HepG2 (cell line): ENCODE measurements at regions not wholly inside any gene's neighbourhood (a gene's known extent, or its start where the extent isn't known, plus 50 kb on each side); places are given as distances from the start of the nearest gene placed in this dataset.

Source experiments
- ATF2 ChIP-seq: sonication (generic); formaldehyde crosslinking; IDR thresholded peaks from 2 replicates; pipeline ENCODE4 v1.4.0; 2020; ENCODE audit warnings: missing genetic modification reagents
- FOXP4 ChIP-seq: sonication (generic); formaldehyde crosslinking; IDR thresholded peaks from 2 replicates; pipeline ENCODE4 v1.4.0; 2020; ENCODE audit warnings: missing genetic modification reagents
- GABPA ChIP-seq, 2 experiments: IDR thresholded peaks; 2 replicates each; pipeline ENCODE4 v1.6.1; 2011 to 2016; ENCODE audit warnings: low read depth in 2 of 2, low read length in 1 of 2, missing biosample characterization in 1 of 2, missing genetic modification characterization in 1 of 2
- GTF3A ChIP-seq: sonication (generic); formaldehyde crosslinking; conservative IDR thresholded peaks from 2 replicates; pipeline ENCODE4 v1.4.0; 2020; ENCODE audit warnings: mild to moderate bottlenecking, missing genetic modification reagents
- MAFG ChIP-seq: sonication (generic); formaldehyde crosslinking; IDR thresholded peaks from 2 replicates; pipeline ENCODE4 v1.5.1; 2020; ENCODE audit warnings: mild to moderate bottlenecking, missing genetic modification reagents
- POLR2AphosphoS2 ChIP-seq: IDR thresholded peaks from 2 replicates; pipeline ENCODE4 v1.6.1; 2011; ENCODE audit warnings: low read depth, low read length, improper control_type of control experiment
- THRA ChIP-seq: sonication (generic); formaldehyde crosslinking; IDR thresholded peaks from 2 replicates; pipeline ENCODE4 v1.4.0; 2020; ENCODE audit warnings: missing genetic modification reagents, borderline replicate concordance
- YY1 ChIP-seq: IDR thresholded peaks from 2 replicates; pipeline ENCODE4 v1.6.1; 2011; ENCODE audit warnings: low read length, low read depth, moderate library complexity, mild to moderate bottlenecking; ENCODE audit not compliant: insufficient read depth, insufficient replicate concordance
- ZNF274 ChIP-seq: sonication (generic); formaldehyde crosslinking; IDR thresholded peaks from 2 replicates; pipeline ENCODE4 v1.5.1; 2020; ENCODE audit warnings: mild to moderate bottlenecking, missing genetic modification reagents
- ZNF34 ChIP-seq: sonication (generic); formaldehyde crosslinking; IDR thresholded peaks from 2 replicates; pipeline ENCODE4 v1.4.0; 2020; ENCODE audit warnings: mild to moderate bottlenecking, missing genetic modification reagents, borderline replicate concordance
- TF ChIP-seq, protein P1 (sequence below): sonication (generic); formaldehyde crosslinking; IDR thresholded peaks from 2 replicates; pipeline ENCODE4 v1.4.0; 2020; ENCODE audit warnings: missing genetic modification reagents
- TF ChIP-seq, protein P2 (sequence below): sonication (generic); formaldehyde crosslinking; IDR thresholded peaks from 2 replicates; pipeline ENCODE4 v1.5.0; 2020; ENCODE audit warnings: mild to moderate bottlenecking, missing genetic modification reagents, moderate library complexity

DNA sequence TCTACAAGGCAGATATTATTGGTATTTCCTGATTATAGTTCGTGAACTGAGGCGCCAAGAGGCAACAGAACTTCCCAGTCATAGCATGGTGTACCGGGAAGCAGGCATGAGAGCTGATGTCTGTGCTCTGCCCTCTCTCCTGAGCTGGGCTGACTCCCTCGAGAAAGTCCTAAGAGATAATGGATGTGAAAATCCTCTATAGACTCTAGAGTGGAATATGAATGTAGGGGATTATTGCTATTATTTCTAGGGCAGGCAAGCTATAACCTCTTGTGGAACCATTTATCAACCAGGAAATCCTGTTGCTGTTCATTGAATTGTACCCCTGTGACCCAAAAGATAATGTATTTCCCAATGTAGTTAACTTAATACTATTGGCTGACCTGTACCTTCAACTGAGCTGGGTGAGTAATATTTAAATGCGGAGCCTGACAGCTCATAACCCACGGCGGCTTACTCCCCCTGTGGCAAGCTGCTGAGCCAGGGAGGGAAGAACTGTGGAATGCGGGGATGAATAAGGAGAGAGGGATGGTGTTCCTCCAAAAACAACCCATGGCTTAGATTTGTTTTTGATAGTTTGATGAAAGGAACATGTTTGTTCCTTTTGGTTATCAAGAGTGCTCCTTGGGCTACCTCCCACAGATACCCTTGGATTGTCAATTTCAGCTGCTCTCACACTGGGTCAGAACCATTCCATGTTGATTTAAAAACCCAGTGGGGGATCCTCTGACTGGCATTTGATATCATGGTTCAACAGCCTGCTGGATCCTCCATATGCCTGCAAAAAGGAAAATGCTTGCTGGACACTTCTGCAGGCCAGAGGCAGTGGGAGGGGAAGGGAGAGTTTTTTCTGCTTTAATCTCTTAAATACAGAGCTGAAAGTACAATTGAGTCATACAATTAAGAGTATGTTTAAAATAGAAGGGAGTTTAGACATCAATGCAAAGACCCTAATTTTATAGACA, 339.0 kb upstream of the BOD1L1 start:
- TF ChIP-seq GABPA (IDR thresholded peaks at IDR 0.05; ENCODE audit: low read depth, low read length) (no peak), GABPA (CRISPR knock-in tag; IDR thresholded peaks at IDR 0.05; ENCODE audit: low read depth) (no peak), ATF2 (CRISPR knock-in tag) (no peak), YY1 (no peak), ZNF34 (CRISPR knock-in tag) (no peak), MAFG (no peak), POLR2AphosphoS2 (no peak), FOXP4 (CRISPR knock-in tag) (no peak), GTF3A (CRISPR knock-in tag) (no peak), THRA (CRISPR knock-in tag) (no peak), ZNF274 (no peak)
- TF ChIP-seq, protein P1, sequence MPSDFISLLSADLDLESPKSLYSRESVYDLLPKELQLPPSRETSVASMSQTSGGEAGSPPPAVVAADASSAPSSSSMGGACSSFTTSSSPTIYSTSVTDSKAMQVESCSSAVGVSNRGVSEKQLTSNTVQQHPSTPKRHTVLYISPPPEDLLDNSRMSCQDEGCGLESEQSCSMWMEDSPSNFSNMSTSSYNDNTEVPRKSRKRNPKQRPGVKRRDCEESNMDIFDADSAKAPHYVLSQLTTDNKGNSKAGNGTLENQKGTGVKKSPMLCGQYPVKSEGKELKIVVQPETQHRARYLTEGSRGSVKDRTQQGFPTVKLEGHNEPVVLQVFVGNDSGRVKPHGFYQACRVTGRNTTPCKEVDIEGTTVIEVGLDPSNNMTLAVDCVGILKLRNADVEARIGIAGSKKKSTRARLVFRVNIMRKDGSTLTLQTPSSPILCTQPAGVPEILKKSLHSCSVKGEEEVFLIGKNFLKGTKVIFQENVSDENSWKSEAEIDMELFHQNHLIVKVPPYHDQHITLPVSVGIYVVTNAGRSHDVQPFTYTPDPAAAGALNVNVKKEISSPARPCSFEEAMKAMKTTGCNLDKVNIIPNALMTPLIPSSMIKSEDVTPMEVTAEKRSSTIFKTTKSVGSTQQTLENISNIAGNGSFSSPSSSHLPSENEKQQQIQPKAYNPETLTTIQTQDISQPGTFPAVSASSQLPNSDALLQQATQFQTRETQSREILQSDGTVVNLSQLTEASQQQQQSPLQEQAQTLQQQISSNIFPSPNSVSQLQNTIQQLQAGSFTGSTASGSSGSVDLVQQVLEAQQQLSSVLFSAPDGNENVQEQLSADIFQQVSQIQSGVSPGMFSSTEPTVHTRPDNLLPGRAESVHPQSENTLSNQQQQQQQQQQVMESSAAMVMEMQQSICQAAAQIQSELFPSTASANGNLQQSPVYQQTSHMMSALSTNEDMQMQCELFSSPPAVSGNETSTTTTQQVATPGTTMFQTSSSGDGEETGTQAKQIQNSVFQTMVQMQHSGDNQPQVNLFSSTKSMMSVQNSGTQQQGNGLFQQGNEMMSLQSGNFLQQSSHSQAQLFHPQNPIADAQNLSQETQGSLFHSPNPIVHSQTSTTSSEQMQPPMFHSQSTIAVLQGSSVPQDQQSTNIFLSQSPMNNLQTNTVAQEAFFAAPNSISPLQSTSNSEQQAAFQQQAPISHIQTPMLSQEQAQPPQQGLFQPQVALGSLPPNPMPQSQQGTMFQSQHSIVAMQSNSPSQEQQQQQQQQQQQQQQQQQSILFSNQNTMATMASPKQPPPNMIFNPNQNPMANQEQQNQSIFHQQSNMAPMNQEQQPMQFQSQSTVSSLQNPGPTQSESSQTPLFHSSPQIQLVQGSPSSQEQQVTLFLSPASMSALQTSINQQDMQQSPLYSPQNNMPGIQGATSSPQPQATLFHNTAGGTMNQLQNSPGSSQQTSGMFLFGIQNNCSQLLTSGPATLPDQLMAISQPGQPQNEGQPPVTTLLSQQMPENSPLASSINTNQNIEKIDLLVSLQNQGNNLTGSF (CRISPR knock-in tag): no peak
- TF ChIP-seq, protein P2, sequence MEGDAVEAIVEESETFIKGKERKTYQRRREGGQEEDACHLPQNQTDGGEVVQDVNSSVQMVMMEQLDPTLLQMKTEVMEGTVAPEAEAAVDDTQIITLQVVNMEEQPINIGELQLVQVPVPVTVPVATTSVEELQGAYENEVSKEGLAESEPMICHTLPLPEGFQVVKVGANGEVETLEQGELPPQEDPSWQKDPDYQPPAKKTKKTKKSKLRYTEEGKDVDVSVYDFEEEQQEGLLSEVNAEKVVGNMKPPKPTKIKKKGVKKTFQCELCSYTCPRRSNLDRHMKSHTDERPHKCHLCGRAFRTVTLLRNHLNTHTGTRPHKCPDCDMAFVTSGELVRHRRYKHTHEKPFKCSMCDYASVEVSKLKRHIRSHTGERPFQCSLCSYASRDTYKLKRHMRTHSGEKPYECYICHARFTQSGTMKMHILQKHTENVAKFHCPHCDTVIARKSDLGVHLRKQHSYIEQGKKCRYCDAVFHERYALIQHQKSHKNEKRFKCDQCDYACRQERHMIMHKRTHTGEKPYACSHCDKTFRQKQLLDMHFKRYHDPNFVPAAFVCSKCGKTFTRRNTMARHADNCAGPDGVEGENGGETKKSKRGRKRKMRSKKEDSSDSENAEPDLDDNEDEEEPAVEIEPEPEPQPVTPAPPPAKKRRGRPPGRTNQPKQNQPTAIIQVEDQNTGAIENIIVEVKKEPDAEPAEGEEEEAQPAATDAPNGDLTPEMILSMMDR: no peak
